Neural progenitor cell (in vitro differentiated cells): ENCODE measurements at regions not wholly inside any gene's neighbourhood (a gene's known extent, or its start where the extent isn't known, plus 50 kb on each side); places are given as distances from the start of the nearest gene placed in this dataset.

ENCODE experiments used
- CTCF ChIP-seq: fragments of 200-600 bp; sonication (generic); IDR thresholded peaks from 2 replicates; pipeline ENCODE4 v1.5.1; 2017; ENCODE audit warnings: antibody characterized with exemption, mild to moderate bottlenecking
- EZH2 ChIP-seq: fragments of 200-600 bp; sonication (generic); IDR thresholded peaks from 2 replicates; pipeline ENCODE4 v1.6.1; 2017; ENCODE audit warnings: antibody characterized with exemption, mild to moderate bottlenecking, moderate library complexity

- TF ChIP-seq CTCF (no peak), EZH2 (no peak)
Observed at GRCh38 chr3:124362455-124362854, 367.8 kb upstream of the UMPS start.
